Esophagus squamous epithelium (tissue), 5 donors: ENCODE measurements at regions not wholly inside any gene's neighbourhood (a gene's known extent, or its start where the extent isn't known, plus 50 kb on each side); places are given as distances from the start of the nearest gene placed in this dataset.
"Not testable (repeated sequence)": the region's sequence is repeated elsewhere in the genome, so short reads cannot be mapped to it uniquely, and the experiment has no call there.

Experiments
- DNase-seq: peaks from one replicate; lab custom pipeline; 2025; lab: John Stamatoyannopoulos, UW
- H3K27ac ChIP-seq, 4 donors: fragments of 200-600 bp; sonication (generic); one replicate each; pipeline ENCODE4 v1.5.1; 2016 to 2019; ENCODE audit warnings: mild to moderate bottlenecking in 1 of 4
- H3K27me3 ChIP-seq, 4 donors: fragments of 200-600 bp; sonication (generic); 1 replicate in 3 of 4; 2 replicates in 1 of 4; pipeline versions ENCODE4 v1.5.1 to v1.6.0; 2017 to 2021; ENCODE audit warnings: antibody characterized with exemption in 1 of 4
- H3K36me3 ChIP-seq, 3 donors: fragments of 200-600 bp; sonication (generic); one replicate each; pipeline ENCODE4 v1.5.1; 2016 to 2019
- H3K4me1 ChIP-seq, 3 donors: fragments of 200-600 bp; sonication (generic); one replicate each; pipeline ENCODE4 v1.5.1; 2017 to 2019
- H3K4me3 ChIP-seq, 4 donors: fragments of 200-600 bp; sonication (generic); 1 replicate in 3 of 4; 2 replicates in 1 of 4; pipeline ENCODE4 v1.5.1; 2016 to 2019; ENCODE audit warnings: mild to moderate bottlenecking in 2 of 4, moderate library complexity in 1 of 4
- H3K9me3 ChIP-seq, 3 donors: fragments of 200-600 bp; sonication (generic); one replicate each; pipeline ENCODE4 v1.5.1; 2016 to 2019
- CTCF ChIP-seq, 6 experiments: fragments of 450-650 bp in 4 of 6; fragments of 200-600 bp in 2 of 6; sonication (generic) in 2 of 6; IDR thresholded peaks; one replicate each; pipeline ENCODE4 v1.5.1; 2016 to 2019; ENCODE audit warnings: antibody characterized with exemption in 6 of 6, mild to moderate bottlenecking in 4 of 6, moderate library complexity in 4 of 6
- POLR2A ChIP-seq, 4 donors: fragments of 450-650 bp; IDR thresholded peaks; one replicate each; pipeline ENCODE4 v1.6.1; 2017; ENCODE audit warnings: antibody characterized with exemption in 4 of 4, mild to moderate bottlenecking in 4 of 4, moderate library complexity in 3 of 4
- WGBS, 2 donors: methylation state at CpG; one replicate each; pipeline ENCODE4 v1.1.5; 2018; 5-methylcytosine and 5-hydroxymethylcytosine counted together
- intact Hi-C: fragments of 100-400 bp; cut with DNase I; formaldehyde crosslinking; loops from one replicate; pipeline ENCODE4 v1.15.0; 2022
- donor health status: DM: yes; HTN: yes; CAD: no.

- H3K4me3 ChIP-seq, intact Hi-C loops, H3K36me3 ChIP-seq, H3K27ac ChIP-seq, DNase-seq, H3K9me3 ChIP-seq: not testable (repeated sequence)
- WGBS, 2 donors, result 66 to 69% methylated on average over 4 of the region's 4 CpGs
- Histone ChIP-seq H3K27me3 (peaks cover 0 to 38% (median 2%) of the 10 kb centered on the region in 4 donors), H3K4me1 (peaks cover 0 to 13% (median 11%) of the 10 kb centered on the region in 3 donors)
These were observed 61.3 kb downstream of the AIPL1 start for GRCh38 chr17:6373599-6373998.

- Histone ChIP-seq H3K27me3 (peaks cover 0 to 31% (median 0%) of the 10 kb centered on the region in 4 donors), H3K36me3 (no peaks in the 10 kb centered on the region), H3K4me1 (peaks cover 0 to 11% (median 0%) of the 10 kb centered on the region in 3 donors), H3K27ac (no peak overlapping the region), H3K4me3 (no peak overlapping the region), H3K9me3 (no peaks in the 10 kb centered on the region)
- intact Hi-C loops, result no loop called here
- no peak for DNase-seq
- TF ChIP-seq CTCF (IDR thresholded peaks at IDR 0.05), result no peak
- no peak for TF ChIP-seq POLR2A (IDR thresholded peaks at IDR 0.05)
- WGBS, 2 donors, result 45% methylated on average over 2 of the region's 2 CpGs; no CpG with 5 or more reads in 1 of the 2 donors
These were observed 68.7 kb downstream of the AIPL1 start for GRCh38 chr17:6366221-6366666.

GRCh38 chr17:6365200-6365943 is 69.5 kb downstream of the AIPL1 start:
- Histone ChIP-seq H3K4me3 (no peak overlapping the region), H3K27ac (no peak overlapping the region), H3K9me3 (no peaks in the 10 kb centered on the region), H3K4me1 (peaks cover 0 to 11% (median 0%) of the 10 kb centered on the region in 3 donors), H3K36me3 (no peaks in the 10 kb centered on the region), H3K27me3 (peaks cover 0 to 30% (median 0%) of the 10 kb centered on the region in 4 donors)
- WGBS, 2 donors, result 16 to 19% methylated on average over 13 of the region's 13 CpGs
- TF ChIP-seq CTCF (IDR thresholded peaks at IDR 0.05), result no peak
- no peak for TF ChIP-seq POLR2A (IDR thresholded peaks at IDR 0.05)
- intact Hi-C loops, result no loop called here
- DNase-seq, result no peak

- Histone ChIP-seq H3K9me3 (no peaks in the 10 kb centered on the region), H3K4me1 (peaks cover 0 to 11% (median 0%) of the 10 kb centered on the region in 3 donors), H3K27ac (no peak overlapping the region), H3K27me3 (peaks cover 0 to 36% (median 0%) of the 10 kb centered on the region in 4 donors), H3K4me3 (no peak overlapping the region), H3K36me3 (no peaks in the 10 kb centered on the region)
- no peak for DNase-seq
- TF ChIP-seq POLR2A (IDR thresholded peaks at IDR 0.05) (no peak), CTCF (IDR thresholded peaks at IDR 0.05) (no peak)
- intact Hi-C loops, result no loop called here
- WGBS, 2 donors, result 54 to 74% methylated on average over 3 to 5 of the region's 5 CpGs
These were observed 73.2 kb downstream of the AIPL1 start for GRCh38 chr17:6361733-6362132.

GRCh38 chr17:6358131-6358530 is 76.8 kb downstream of the AIPL1 start:
- Histone ChIP-seq H3K9me3 (no peaks in the 10 kb centered on the region), H3K36me3 (no peaks in the 10 kb centered on the region), H3K27me3 (peaks cover 0 to 26% (median 0%) of the 10 kb centered on the region in 4 donors), H3K4me3 (no peak overlapping the region), H3K4me1 (no peaks in the 10 kb centered on the region), H3K27ac (no peak overlapping the region)
- 95 to 100% methylated on average over 2 of the region's 3 CpGs for WGBS, 2 donors
- intact Hi-C loops, result no loop called here
- TF ChIP-seq CTCF (IDR thresholded peaks at IDR 0.05) (no peak), POLR2A (IDR thresholded peaks at IDR 0.05) (no peak)
- no peak for DNase-seq
